Endothelial cell of umbilical vein (primary cell): ENCODE measurements at regions not wholly inside any gene's neighbourhood (a gene's known extent, or its start where the extent isn't known, plus 50 kb on each side); places are given as distances from the start of the nearest gene placed in this dataset.

Experiments
- BruUV-seq: library from RNA; stranded (reverse); fragments of 400-500 nt; replicated peaks from 2 replicates; lab custom pipeline; 2021; lab: Mats Ljungman, UMichigan
- CTCF ChIA-PET: fragments of 300-600, 350-600 bp; sonication (Branson Sonifier 250); formaldehyde crosslinking; loops from one replicate; lab custom pipeline; 2021; ENCODE audit warnings: antibody characterized with exemption, inconsistent platforms; lab: Charles Lee
- POLR2A ChIA-PET: fragments of 300-600, 350-600 bp; sonication (Branson Sonifier 250); formaldehyde crosslinking; loops from one replicate; lab custom pipeline; 2021; ENCODE audit warnings: antibody characterized with exemption, inconsistent platforms; lab: Charles Lee
- DNase-seq: peaks from one replicate; pipeline ENCODE4 v3.0.0-alpha.2; 2011; ENCODE audit warnings: low read depth, low spot score
- FAIRE-seq: peaks from 2 replicates; lab custom pipeline; 2011; peaks lifted over from hg19 to GRCh38; lab: Jason Lieb, UNC
- H2AFZ ChIP-seq: 2 replicates; pipeline ENCODE4 v1.6.0; 2012; ENCODE audit warnings: low read depth, low read length, control low read depth, inconsistent platforms
- H3K27ac ChIP-seq: 2 replicates; pipeline ENCODE4 v1.5.1; 2011; ENCODE audit warnings: low read depth, mild to moderate bottlenecking, control low read depth, low read length, moderate library complexity; ENCODE audit not compliant: insufficient read depth
- H3K27me3 ChIP-seq, 2 experiments: 2 replicates each; pipeline versions ENCODE4 v1.6.0 to v1.6.1; 2011; ENCODE audit warnings: low read length in 2 of 2, mixed read lengths in 1 of 2; ENCODE audit not compliant: control insufficient read depth in 2 of 2, insufficient read depth in 2 of 2
- H3K36me3 ChIP-seq, 2 experiments: 2 replicates in 1 of 2; 3 replicates in 1 of 2; pipeline ENCODE4 v1.5.1; 2011; ENCODE audit warnings: low read length in 2 of 2, mild to moderate bottlenecking in 1 of 2, moderate library complexity in 1 of 2; ENCODE audit not compliant: control insufficient read depth in 2 of 2, insufficient read depth in 2 of 2; ENCODE audit errors: extremely low read depth in 1 of 2
- H3K4me1 ChIP-seq: 3 replicates; pipeline ENCODE4 v1.5.1; 2011; ENCODE audit warnings: mild to moderate bottlenecking, low read length; ENCODE audit not compliant: control insufficient read depth, insufficient read depth; ENCODE audit errors: extremely low read depth
- H3K4me2 ChIP-seq: 2 replicates; pipeline ENCODE4 v1.6.1; 2011; ENCODE audit warnings: low read length, control low read depth, mixed read lengths; ENCODE audit not compliant: insufficient read depth
- H3K4me3 ChIP-seq, 3 experiments: fragments of 200-600 bp in 1 of 3; sonication (generic), shearing (Covaris generic) in 1 of 3; replicated peaks in 1 of 3; 2 replicates each; pipeline ENCODE4 v1.5.1; 2011 to 2016; ENCODE audit warnings: control low read depth in 3 of 3, low read length in 3 of 3, mild to moderate bottlenecking in 2 of 3, inconsistent platforms in 1 of 3, low read depth in 1 of 3, moderate library complexity in 1 of 3; ENCODE audit not compliant: insufficient read depth in 1 of 3
- H3K79me2 ChIP-seq: 2 replicates; pipeline ENCODE4 v1.6.0; 2012; ENCODE audit warnings: low read length, inconsistent platforms; ENCODE audit not compliant: control insufficient read depth, insufficient read depth
- H3K9ac ChIP-seq: replicated peaks from 2 replicates; pipeline ENCODE3; 2011; ENCODE audit warnings: low read length, control low read depth; ENCODE audit not compliant: insufficient read depth; ENCODE audit errors: extremely low read depth
- H3K9me1 ChIP-seq: replicated peaks from 3 replicates; pipeline ENCODE4 v1.6.0; 2011; ENCODE audit warnings: mild to moderate bottlenecking, low read length; ENCODE audit not compliant: control insufficient read depth, insufficient read depth; ENCODE audit errors: extremely low read depth
- H3K9me3 ChIP-seq: replicated peaks from 2 replicates; pipeline ENCODE4 v1.5.1; 2012; ENCODE audit warnings: low read length, inconsistent platforms; ENCODE audit not compliant: control insufficient read depth, insufficient read depth
- H4K20me1 ChIP-seq: replicated peaks from 2 replicates; pipeline ENCODE3; 2011; ENCODE audit warnings: mild to moderate bottlenecking, low read length; ENCODE audit not compliant: control insufficient read depth, insufficient read depth; ENCODE audit errors: extremely low read depth
- CTCF ChIP-seq, 2 donors: IDR thresholded peaks; 1 replicate in 1 of 2; 2 replicates in 1 of 2; pipeline ENCODE4 v1.5.1; 2011; ENCODE audit warnings: low read length in 2 of 2, mild to moderate bottlenecking in 2 of 2, moderate library complexity in 2 of 2, control low read depth in 1 of 2, inconsistent platforms in 1 of 2, low read depth in 1 of 2; ENCODE audit not compliant: insufficient read depth in 1 of 2; ENCODE audit errors: extremely low read depth in 1 of 2
- EZH2 ChIP-seq: IDR thresholded peaks from 2 replicates; pipeline ENCODE4 v1.6.1; 2012; ENCODE audit warnings: borderline replicate concordance, low read depth, mild to moderate bottlenecking, moderate library complexity, low read length, inconsistent platforms; ENCODE audit not compliant: severe bottlenecking
- FOS ChIP-seq: IDR thresholded peaks from 2 replicates; pipeline ENCODE4 v1.6.1; 2011; ENCODE audit warnings: mild to moderate bottlenecking, low read length, moderate library complexity, borderline replicate concordance; ENCODE audit not compliant: insufficient read depth
- GATA2 ChIP-seq: IDR thresholded peaks from 2 replicates; pipeline ENCODE4 v1.7.0; 2011; ENCODE audit warnings: low read depth, mild to moderate bottlenecking, moderate library complexity, mixed read lengths, low read length; ENCODE audit not compliant: insufficient read length, insufficient read depth
- JUN ChIP-seq: IDR thresholded peaks from 2 replicates; pipeline ENCODE4 v1.6.1; 2011; ENCODE audit warnings: borderline replicate concordance, low read depth; ENCODE audit not compliant: insufficient read length, insufficient read depth
- MAX ChIP-seq: IDR thresholded peaks from 2 replicates; pipeline ENCODE4 v1.6.1; 2011; ENCODE audit not compliant: insufficient read depth, insufficient read length
- MYC ChIP-seq: IDR thresholded peaks from one replicate; pipeline ENCODE4 v1.6.1; 2011; ENCODE audit warnings: mild to moderate bottlenecking, low read depth, low read length
- POLR2A ChIP-seq: IDR thresholded peaks from 2 replicates; pipeline ENCODE4 v1.6.1; 2012; ENCODE audit warnings: low read depth, mild to moderate bottlenecking, control low read depth, low read length
- POLR2AphosphoS5 ChIP-seq: IDR thresholded peaks from 2 replicates; pipeline ENCODE4 v1.6.1; 2012; ENCODE audit warnings: low read depth, mild to moderate bottlenecking, control low read depth, low read length, moderate library complexity; ENCODE audit not compliant: insufficient read depth
- dilution Hi-C: fragments of 300-500 bp; cut with MboI; formaldehyde crosslinking; loops from one replicate; pipeline ENCODE4 v1.15.0; 2019; ENCODE audit warnings: low sequenced_read_pairs; ENCODE audit not compliant: extremely low pct_ligation_motif_present
- intact Hi-C: fragments of 100-400 bp; cut with micrococcal nuclease; formaldehyde crosslinking; loops from one replicate; pipeline ENCODE4 v1.10.0; 2022

- Histone ChIP-seq H3K4me3 (no peak overlapping the region), H3K27me3 (no peaks in the 10 kb centered on the region), H3K9me1 (no peaks in the 10 kb centered on the region), H3K9ac (no peak overlapping the region), H3K79me2 (no peaks in the 10 kb centered on the region), H4K20me1 (no peaks in the 10 kb centered on the region), H3K36me3 (no peaks in the 10 kb centered on the region), H2AFZ (no peak overlapping the region), H3K4me1 (no peaks in the 10 kb centered on the region), H3K4me2 (no peak overlapping the region), H3K9me3 (no peaks in the 10 kb centered on the region), H3K27ac (no peak overlapping the region)
- no TSS peak for BruUV-seq
- intact Hi-C loops (no loop called here), dilution Hi-C loops (no loop called here)
- POLR2A ChIA-PET: no interaction called here
- no peak for DNase-seq
- FAIRE-seq: no peak
- CTCF ChIA-PET: no interaction called here
- no peak for TF ChIP-seq EZH2
Measured at GRCh38 chr2:220503431-220503830, 876.0 kb downstream of the SLC4A3 start.

DNA sequence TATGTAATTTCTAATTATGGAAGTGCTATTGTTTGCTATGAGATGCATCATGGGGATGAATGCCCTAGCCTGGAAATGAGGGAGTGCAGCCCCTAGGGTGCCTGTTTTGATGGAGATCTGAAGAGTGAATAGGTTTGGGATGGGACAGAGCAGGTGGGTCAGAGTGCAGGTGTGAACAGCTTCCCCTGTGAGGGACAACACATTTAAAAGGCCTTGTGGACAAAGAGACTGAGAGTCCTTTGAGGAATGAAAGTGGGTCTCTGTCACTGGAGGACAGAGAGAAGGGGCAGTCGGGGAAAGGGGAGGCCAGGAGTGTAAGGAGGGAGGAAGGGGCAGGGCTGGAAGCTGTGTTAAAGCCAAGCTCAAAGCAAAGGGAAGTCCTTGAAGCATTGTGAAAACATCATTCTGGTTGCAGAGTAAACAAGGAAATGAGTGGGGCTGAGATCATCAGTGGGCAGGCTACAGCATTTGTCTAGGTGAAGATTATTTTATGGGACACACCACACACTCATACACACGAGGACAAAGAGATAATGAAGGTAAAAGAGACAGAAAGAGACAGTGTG lies 877.6 kb downstream of the SLC4A3 start:
- ChIA-PET CTCF (no interaction called here), POLR2A (no interaction called here)
- Histone ChIP-seq H3K36me3 (no peaks in the 10 kb centered on the region), H3K4me2 (no peak overlapping the region), H3K27ac (no peak overlapping the region), H3K9me3 (no peaks in the 10 kb centered on the region), H4K20me1 (no peaks in the 10 kb centered on the region), H3K9ac (no peak overlapping the region), H3K4me1 (no peaks in the 10 kb centered on the region), H3K9me1 (no peaks in the 10 kb centered on the region), H2AFZ (no peak overlapping the region), H3K79me2 (no peaks in the 10 kb centered on the region), H3K4me3 (no peak overlapping the region), H3K27me3 (no peaks in the 10 kb centered on the region)
- intact Hi-C loops (no loop called here), dilution Hi-C loops (no loop called here)
- TF ChIP-seq POLR2A: no peak
- no peak for TF ChIP-seq GATA2
- TF ChIP-seq CTCF (IDR thresholded peaks at IDR 0.05; ENCODE audit: extremely low read depth in 1 of 2, insufficient read depth in 1 of 2, low read depth in 1 of 2, low read length in 2 of 2): no peak
- no peak for TF ChIP-seq FOS
- TF ChIP-seq MAX: no peak
- no peak for TF ChIP-seq EZH2
- TF ChIP-seq POLR2AphosphoS5: no peak
- no peak for TF ChIP-seq JUN
- no peak for TF ChIP-seq MYC
- BruUV-seq: no TSS peak
- DNase-seq (peak; percentile 1), FAIRE-seq (no peak)
